ENCODE measurements at regions not wholly inside any gene's neighbourhood (a gene's known extent, or its start where the extent isn't known, plus 50 kb on each side); places are given as distances from the start of the nearest gene placed in this dataset.

- no peak overlapping the region for H3K9ac ChIP-seq (ENCODE audit: low read length)
- H2BK12ac ChIP-seq (ENCODE audit: low read length in 2 of 2), result no peak overlapping the region
- no peak overlapping the region for H2AK5ac ChIP-seq (ENCODE audit: low read length, severe bottlenecking)
- no peaks in the 10 kb centered on the region for H3K4me1 ChIP-seq (ENCODE audit: control insufficient read depth, insufficient read depth, low read depth, low read length)
- DNase-seq, result no peak
- H2AFZ ChIP-seq (ENCODE audit: low read depth, low read length), result no peak overlapping the region
- H2BK120ac ChIP-seq (ENCODE audit: low read depth, low read length), result no peak overlapping the region
- H3K27ac ChIP-seq (ENCODE audit: low read length, poor library complexity, severe bottlenecking), result no peak overlapping the region
- no peak overlapping the region for H4K91ac ChIP-seq (ENCODE audit: low read length)
- no peak overlapping the region for H4K8ac ChIP-seq (ENCODE audit: low read length)
- no peak overlapping the region for H3K4ac ChIP-seq (ENCODE audit: low read depth in 1 of 2, low read length in 2 of 2)
- H3K4me3 ChIP-seq (ENCODE audit: insufficient read depth in 1 of 2, low read depth in 1 of 2, low read length in 2 of 2), result no peak overlapping the region
- no peak overlapping the region for H2BK5ac ChIP-seq (ENCODE audit: low read depth, low read length, poor library complexity, severe bottlenecking)
- peaks cover 28 to 35% of the 10 kb centered on the region in 2 experiments for H3K27me3 ChIP-seq (ENCODE audit: control insufficient read depth in 1 of 2, insufficient read depth in 1 of 2, low read length in 2 of 2)
- no peak overlapping the region for H2BK15ac ChIP-seq (ENCODE audit: low read depth, poor library complexity, severe bottlenecking)
- H3K14ac ChIP-seq (ENCODE audit: low read length in 2 of 2), result no peak overlapping the region
- H3K36me3 ChIP-seq (ENCODE audit: control insufficient read depth in 1 of 2, insufficient read depth in 2 of 2, low read depth in 1 of 2, low read length in 2 of 2), result no peaks in the 10 kb centered on the region
- H3K4me2 ChIP-seq (ENCODE audit: low read length, poor library complexity, severe bottlenecking), result no peak overlapping the region
- no peak overlapping the region for H3K23ac ChIP-seq (ENCODE audit: low read length in 2 of 2)
- no peaks in the 10 kb centered on the region for H3K79me1 ChIP-seq (replicated peaks; ENCODE audit: low read length, poor library complexity, severe bottlenecking)
- H3K18ac ChIP-seq (ENCODE audit: low read depth in 1 of 2, low read length in 2 of 2), result no peak overlapping the region
- no peaks in the 10 kb centered on the region for H3K9me3 ChIP-seq (ENCODE audit: control insufficient read depth, low read length)
Measured at GRCh38 chr9:90132866-90133265, 509.8 kb downstream of the DIRAS2 start.

- Histone ChIP-seq H3K23ac (ENCODE audit: low read length in 2 of 2) (no peak overlapping the region), H3K4ac (ENCODE audit: low read depth in 1 of 2, low read length in 2 of 2) (no peak overlapping the region), H3K4me3 (ENCODE audit: insufficient read depth in 1 of 2, low read depth in 1 of 2, low read length in 2 of 2) (no peak overlapping the region), H4K91ac (ENCODE audit: low read length) (no peak overlapping the region), H3K36me3 (ENCODE audit: control insufficient read depth in 1 of 2, insufficient read depth in 2 of 2, low read depth in 1 of 2, low read length in 2 of 2) (no peaks in the 10 kb centered on the region), H3K14ac (ENCODE audit: low read length in 2 of 2) (no peak overlapping the region), H3K4me1 (ENCODE audit: control insufficient read depth, insufficient read depth, low read depth, low read length) (no peaks in the 10 kb centered on the region), H3K27me3 (ENCODE audit: control insufficient read depth in 1 of 2, insufficient read depth in 1 of 2, low read length in 2 of 2) (peaks cover 3 to 15% of the 10 kb centered on the region in 2 experiments), H2AK5ac (ENCODE audit: low read length, severe bottlenecking) (no peak overlapping the region), H2AFZ (ENCODE audit: low read depth, low read length) (no peak overlapping the region), H3K79me1 (replicated peaks; ENCODE audit: low read length, poor library complexity, severe bottlenecking) (no peaks in the 10 kb centered on the region), H2BK15ac (ENCODE audit: low read depth, poor library complexity, severe bottlenecking) (no peak overlapping the region), H3K27ac (ENCODE audit: low read length, poor library complexity, severe bottlenecking) (no peak overlapping the region), H2BK120ac (ENCODE audit: low read depth, low read length) (no peak overlapping the region), H3K9me3 (ENCODE audit: control insufficient read depth, low read length) (no peaks in the 10 kb centered on the region), H3K9ac (ENCODE audit: low read length) (no peak overlapping the region), H2BK5ac (ENCODE audit: low read depth, low read length, poor library complexity, severe bottlenecking) (no peak overlapping the region), H4K8ac (ENCODE audit: low read length) (no peak overlapping the region), H2BK12ac (ENCODE audit: low read length in 2 of 2) (no peak overlapping the region), H3K4me2 (ENCODE audit: low read length, poor library complexity, severe bottlenecking) (no peak overlapping the region), H3K18ac (ENCODE audit: low read depth in 1 of 2, low read length in 2 of 2) (no peak overlapping the region)
- 36% methylated on average over 1 of the region's 1 CpG for WGBS
- no peak for DNase-seq
Measured at GRCh38 chr9:90137801-90138200, 504.8 kb downstream of the DIRAS2 start.

- Histone ChIP-seq H3K4me2 (ENCODE audit: low read length, poor library complexity, severe bottlenecking) (no peak overlapping the region), H3K36me3 (ENCODE audit: control insufficient read depth in 1 of 2, insufficient read depth in 2 of 2, low read depth in 1 of 2, low read length in 2 of 2) (no peaks in the 10 kb centered on the region), H2BK12ac (ENCODE audit: low read length in 2 of 2) (peak overlapping the region in 1 of 2 experiments; percentile 39), H3K18ac (ENCODE audit: low read depth in 1 of 2, low read length in 2 of 2) (no peak overlapping the region), H2BK15ac (ENCODE audit: low read depth, poor library complexity, severe bottlenecking) (no peak overlapping the region), H2BK5ac (ENCODE audit: low read depth, low read length, poor library complexity, severe bottlenecking) (no peak overlapping the region), H3K79me1 (replicated peaks; ENCODE audit: low read length, poor library complexity, severe bottlenecking) (no peaks in the 10 kb centered on the region), H3K4ac (ENCODE audit: low read depth in 1 of 2, low read length in 2 of 2) (no peak overlapping the region), H2BK120ac (ENCODE audit: low read depth, low read length) (no peak overlapping the region), H2AFZ (ENCODE audit: low read depth, low read length) (no peak overlapping the region), H3K14ac (ENCODE audit: low read length in 2 of 2) (no peak overlapping the region), H3K9ac (ENCODE audit: low read length) (no peak overlapping the region), H3K27me3 (ENCODE audit: control insufficient read depth in 1 of 2, insufficient read depth in 1 of 2, low read length in 2 of 2) (peaks cover 0 to 5% of the 10 kb centered on the region in 2 experiments), H3K4me1 (ENCODE audit: control insufficient read depth, insufficient read depth, low read depth, low read length) (no peaks in the 10 kb centered on the region), H4K91ac (ENCODE audit: low read length) (peak overlapping the region; percentile 75), H3K27ac (ENCODE audit: low read length, poor library complexity, severe bottlenecking) (no peak overlapping the region), H2AK5ac (ENCODE audit: low read length, severe bottlenecking) (no peak overlapping the region), H3K9me3 (ENCODE audit: control insufficient read depth, low read length) (no peaks in the 10 kb centered on the region), H3K23ac (ENCODE audit: low read length in 2 of 2) (no peak overlapping the region), H3K4me3 (ENCODE audit: insufficient read depth in 1 of 2, low read depth in 1 of 2, low read length in 2 of 2) (no peak overlapping the region), H4K8ac (ENCODE audit: low read length) (peak overlapping the region; percentile 60)
- DNase-seq, result no peak
- WGBS, result 74% methylated on average over 7 of the region's 7 CpGs
Measured at GRCh38 chr9:90140131-90140818, 502.3 kb downstream of the DIRAS2 start.

- no peak overlapping the region for H3K9ac ChIP-seq (ENCODE audit: low read length)
- H3K23ac ChIP-seq (ENCODE audit: low read length in 2 of 2), result no peak overlapping the region
- no peak overlapping the region for H3K4ac ChIP-seq (ENCODE audit: low read depth in 1 of 2, low read length in 2 of 2)
- H4K8ac ChIP-seq (ENCODE audit: low read length), result no peak overlapping the region
- H3K27me3 ChIP-seq (ENCODE audit: control insufficient read depth in 1 of 2, insufficient read depth in 1 of 2, low read length in 2 of 2), result peaks cover 0 to 5% of the 10 kb centered on the region in 2 experiments
- DNase-seq, result peak; percentile 35
- H2BK120ac ChIP-seq (ENCODE audit: low read depth, low read length), result no peak overlapping the region
- H3K4me2 ChIP-seq (ENCODE audit: low read length, poor library complexity, severe bottlenecking), result no peak overlapping the region
- no peak overlapping the region for H4K91ac ChIP-seq (ENCODE audit: low read length)
- no peak overlapping the region for H3K4me3 ChIP-seq (ENCODE audit: insufficient read depth in 1 of 2, low read depth in 1 of 2, low read length in 2 of 2)
- H3K79me1 ChIP-seq (replicated peaks; ENCODE audit: low read length, poor library complexity, severe bottlenecking), result no peaks in the 10 kb centered on the region
- no peak overlapping the region for H3K27ac ChIP-seq (ENCODE audit: low read length, poor library complexity, severe bottlenecking)
- no peaks in the 10 kb centered on the region for H3K9me3 ChIP-seq (ENCODE audit: control insufficient read depth, low read length)
- WGBS, result 100% methylated on average over 2 of the region's 5 CpGs
- H2BK12ac ChIP-seq (ENCODE audit: low read length in 2 of 2), result no peak overlapping the region
- H2BK5ac ChIP-seq (ENCODE audit: low read depth, low read length, poor library complexity, severe bottlenecking), result no peak overlapping the region
- H3K4me1 ChIP-seq (ENCODE audit: control insufficient read depth, insufficient read depth, low read depth, low read length), result no peaks in the 10 kb centered on the region
- no peak overlapping the region for H2AFZ ChIP-seq (ENCODE audit: low read depth, low read length)
- H2BK15ac ChIP-seq (ENCODE audit: low read depth, poor library complexity, severe bottlenecking), result no peak overlapping the region
- no peaks in the 10 kb centered on the region for H3K36me3 ChIP-seq (ENCODE audit: control insufficient read depth in 1 of 2, insufficient read depth in 2 of 2, low read depth in 1 of 2, low read length in 2 of 2)
- H3K14ac ChIP-seq (ENCODE audit: low read length in 2 of 2), result no peak overlapping the region
- H2AK5ac ChIP-seq (ENCODE audit: low read length, severe bottlenecking), result no peak overlapping the region
- H3K18ac ChIP-seq (ENCODE audit: low read depth in 1 of 2, low read length in 2 of 2), result no peak overlapping the region
Measured at GRCh38 chr9:90141723-90142122, 500.9 kb downstream of the DIRAS2 start.
